ENCODE measurements at regions not wholly inside any gene's neighbourhood (a gene's known extent, or its start where the extent isn't known, plus 50 kb on each side); places are given as distances from the start of the nearest gene placed in this dataset.

DNA sequence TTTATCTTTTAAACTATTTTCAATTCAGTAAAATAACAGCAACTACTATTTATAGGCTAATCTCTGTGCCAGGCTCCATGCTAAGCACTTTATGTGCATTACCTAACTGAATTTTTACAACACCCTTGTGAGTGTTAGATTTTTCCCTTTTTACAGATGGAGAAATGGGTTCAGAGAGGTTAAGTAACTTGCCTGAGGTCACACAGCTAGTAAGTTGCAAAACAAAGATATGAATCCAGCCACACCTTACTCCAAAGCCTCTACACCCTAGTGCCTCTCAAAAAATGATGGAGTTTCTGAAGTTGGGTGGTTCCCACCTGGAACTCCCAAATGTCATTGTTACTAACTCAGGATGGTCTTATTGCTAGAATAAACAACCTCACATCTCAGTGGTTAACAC, 60.8 kb downstream of the RHOB start:
- H3K27me3 ChIP-seq, result no peaks in the 10 kb centered on the region
- no peak overlapping the region for H3K4me3 ChIP-seq
- DNase-seq (ENCODE audit: extremely low spot score in 2 of 2), result no peak
- peak overlapping the region; percentile 3 for H3K27ac ChIP-seq
- no peaks in the 10 kb centered on the region for H3K36me3 ChIP-seq
- H3K9me3 ChIP-seq, result no peaks in the 10 kb centered on the region
- H3K4me1 ChIP-seq, result peaks cover 28% of the 10 kb centered on the region
- TF ChIP-seq POLR2A (IDR thresholded peaks at IDR 0.05), result no peak
- no peak for TF ChIP-seq CTCF (IDR thresholded peaks at IDR 0.05)
- no peak for TF ChIP-seq POLR2AphosphoS5 (IDR thresholded peaks at IDR 0.05; ENCODE audit: insufficient read depth in 1 of 2, low read depth in 1 of 2)
- intact Hi-C loops (cut with DNase I), result no loop called here

DNA sequence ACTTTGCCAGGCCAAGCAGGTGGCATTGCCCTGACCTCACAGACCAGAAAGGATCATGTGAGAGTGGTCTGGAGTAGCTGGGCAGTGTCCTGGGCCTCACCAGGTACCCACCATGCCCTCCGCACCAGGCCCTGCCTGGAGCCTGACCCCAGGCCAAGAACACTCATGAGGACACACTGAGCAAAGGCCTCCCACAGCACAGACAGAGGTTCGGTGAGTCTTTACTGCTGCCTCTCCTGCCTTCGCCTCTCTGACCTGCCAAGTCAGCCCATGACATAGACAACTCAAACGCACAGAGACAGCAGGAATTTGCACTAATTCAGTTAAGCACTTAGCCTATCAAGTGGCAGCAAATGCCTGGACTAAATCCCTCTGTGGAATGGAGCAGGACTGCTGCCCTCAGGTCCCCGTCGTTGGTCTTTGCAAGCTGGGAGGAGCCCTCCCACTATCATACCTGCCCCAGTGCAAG, 62.5 kb downstream of the RHOB start:
- Histone ChIP-seq H3K27me3 (no peaks in the 10 kb centered on the region), H3K36me3 (no peaks in the 10 kb centered on the region), H3K4me3 (no peak overlapping the region), H3K4me1 (peaks cover 28% of the 10 kb centered on the region), H3K27ac (no peak overlapping the region), H3K9me3 (no peaks in the 10 kb centered on the region)
- TF ChIP-seq POLR2AphosphoS5 (IDR thresholded peaks at IDR 0.05; ENCODE audit: insufficient read depth in 1 of 2, low read depth in 1 of 2) (no peak), POLR2A (IDR thresholded peaks at IDR 0.05) (no peak), CTCF (IDR thresholded peaks at IDR 0.05) (no peak)
- DNase-seq (ENCODE audit: extremely low spot score in 2 of 2), result no peak
- intact Hi-C loops (cut with DNase I), result no loop called here

DNA sequence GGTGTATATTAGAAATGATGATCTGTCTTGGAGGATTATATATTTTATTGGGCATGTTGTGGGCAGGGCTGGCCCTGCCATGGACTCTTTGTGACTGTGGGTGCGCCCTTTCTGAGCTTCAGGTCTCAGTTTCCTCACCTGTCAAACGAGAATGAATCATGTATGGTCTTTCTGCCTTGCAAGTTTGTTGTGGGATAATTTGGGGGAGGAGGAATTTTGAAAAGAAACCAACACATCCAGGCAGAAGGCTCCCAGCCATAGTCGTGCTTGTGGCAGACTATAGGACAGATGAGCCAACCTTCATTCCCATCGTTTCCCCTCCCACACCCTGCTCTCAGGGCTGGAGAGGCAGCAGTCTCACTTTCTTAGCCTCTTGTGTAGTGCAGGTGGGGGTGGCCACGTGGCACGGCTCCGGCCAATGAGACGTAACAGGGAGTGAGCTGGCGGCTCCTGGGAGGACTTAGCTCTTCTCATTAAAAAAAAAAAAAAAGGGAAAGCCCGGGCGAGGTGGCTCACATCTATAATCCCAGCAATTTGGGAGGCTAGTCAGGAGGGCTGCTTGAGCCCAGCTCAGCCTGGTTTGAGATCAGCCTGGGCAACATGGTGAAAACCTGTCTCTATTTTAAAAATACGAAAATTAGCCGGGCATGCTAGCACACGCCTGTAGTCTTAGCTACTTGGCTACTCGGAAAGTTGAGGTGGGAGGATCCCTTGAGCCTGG, 63.1 kb downstream of the RHOB start:
- intact Hi-C loops (cut with DNase I), result no loop called here
- peak in 1 of 2 donors; percentile 27 for TF ChIP-seq POLR2AphosphoS5 (IDR thresholded peaks at IDR 0.05; ENCODE audit: insufficient read depth in 1 of 2, low read depth in 1 of 2)
- no peak for TF ChIP-seq CTCF (IDR thresholded peaks at IDR 0.05)

GRCh38 chr2:20511130-20511529, 64.3 kb downstream of the RHOB start:
- peaks cover 28% of the 10 kb centered on the region for H3K4me1 ChIP-seq
- no peak overlapping the region for H3K27ac ChIP-seq
- no peak overlapping the region for H3K4me3 ChIP-seq
- DNase-seq (ENCODE audit: extremely low spot score in 2 of 2), result no peak
- H3K27me3 ChIP-seq, result no peaks in the 10 kb centered on the region
- intact Hi-C loops (cut with DNase I), result no loop called here
- no peaks in the 10 kb centered on the region for H3K9me3 ChIP-seq
- TF ChIP-seq CTCF (IDR thresholded peaks at IDR 0.05) (no peak), POLR2A (IDR thresholded peaks at IDR 0.05) (no peak), POLR2AphosphoS5 (IDR thresholded peaks at IDR 0.05; ENCODE audit: insufficient read depth in 1 of 2, low read depth in 1 of 2) (no peak)
- no peaks in the 10 kb centered on the region for H3K36me3 ChIP-seq

More for the DNA sequence above, 63.1 kb downstream of the RHOB start:
- Histone ChIP-seq H3K27ac (peak overlapping the region; percentile 45), H3K27me3 (no peaks in the 10 kb centered on the region), H3K36me3 (no peaks in the 10 kb centered on the region), H3K4me1 (peaks cover 28% of the 10 kb centered on the region), H3K4me3 (no peak overlapping the region), H3K9me3 (no peaks in the 10 kb centered on the region)
- no peak for DNase-seq (ENCODE audit: extremely low spot score in 2 of 2)

DNA sequence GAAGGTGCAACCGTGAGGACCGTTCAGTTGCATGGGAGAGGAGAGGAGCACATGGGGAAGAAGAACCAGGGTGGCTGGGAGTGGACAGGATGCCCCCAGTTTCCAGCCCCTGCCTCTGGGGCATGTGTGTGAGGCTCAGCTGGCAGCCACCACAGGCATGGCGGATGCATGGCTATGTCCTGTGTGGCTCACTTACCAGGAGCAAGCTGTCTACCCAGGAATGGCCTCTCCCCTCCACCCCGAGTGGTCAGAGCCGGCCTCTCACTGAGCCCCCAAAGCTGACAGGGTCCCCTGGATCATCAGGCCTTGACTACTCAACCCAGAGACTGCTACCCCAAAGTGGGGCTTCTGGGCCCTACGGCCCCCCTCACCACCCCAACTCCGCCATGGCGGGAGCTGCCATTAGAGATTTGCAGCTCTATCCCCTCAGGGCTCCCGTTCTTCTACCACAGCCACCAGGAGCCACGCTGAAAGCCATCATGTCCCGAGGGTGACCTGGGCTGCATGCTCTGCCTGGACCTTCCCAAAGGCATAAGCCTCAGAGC, 65.3 kb downstream of the RHOB start:
- no peak for TF ChIP-seq POLR2A (IDR thresholded peaks at IDR 0.05)
- no peak for TF ChIP-seq POLR2AphosphoS5 (IDR thresholded peaks at IDR 0.05; ENCODE audit: insufficient read depth in 1 of 2, low read depth in 1 of 2)
- no peak for TF ChIP-seq CTCF (IDR thresholded peaks at IDR 0.05)
- H3K27ac ChIP-seq, result no peak overlapping the region
- no peaks in the 10 kb centered on the region for H3K27me3 ChIP-seq
- no peak overlapping the region for H3K4me3 ChIP-seq
- H3K9me3 ChIP-seq, result no peaks in the 10 kb centered on the region
- H3K36me3 ChIP-seq, result no peaks in the 10 kb centered on the region
- peaks cover 38% of the 10 kb centered on the region for H3K4me1 ChIP-seq
- DNase-seq (ENCODE audit: extremely low spot score in 2 of 2), result no peak
- intact Hi-C loops (cut with DNase I), result no loop called here

All from vagina (tissue), 2 donors.